A549 (cell line): ENCODE measurements at regions not wholly inside any gene's neighbourhood (a gene's known extent, or its start where the extent isn't known, plus 50 kb on each side); places are given as distances from the start of the nearest gene placed in this dataset.

ENCODE experiments used
- ATAC-seq, 2 experiments: fragments of 200-7000 bp in 1 of 2; fragments of >200 bp in 1 of 2; cut with Nextera tagmentation in 1 of 2; cut with Tn5 transposase in 1 of 2; 3 replicates each; pipeline versions ENCODE4 v1.8.0 to v1.9.1; 2018 to 2020; ENCODE audit warnings: mild to moderate bottlenecking in 1 of 2, moderate library complexity in 1 of 2
- CTCF ChIA-PET: fragments of 300-600 bp; sonication (Branson Sonifier 250); formaldehyde crosslinking; extraction: SDS; loops from one replicate; lab custom pipeline; 2021; ENCODE audit warnings: antibody characterized with exemption, inconsistent platforms; lab: Yijun Ruan, JAX
- POLR2A ChIA-PET: fragments of 350-600 bp; formaldehyde crosslinking; extraction: SDS; loops from one replicate; lab custom pipeline; 2021; ENCODE audit warnings: antibody characterized with exemption, inconsistent platforms; lab: Yijun Ruan, JAX
- DNase-seq, 2 experiments: peaks; one replicate each; pipeline versions ENCODE4 v3.0.0 to v3.0.0-alpha.2; 2011 to 2016; ENCODE audit warnings: low read depth in 1 of 2, low spot score in 1 of 2
- FAIRE-seq: peaks from 2 replicates; lab custom pipeline; 2011; peaks lifted over from hg19 to GRCh38; lab: Jason Lieb, UNC
- H3K27ac ChIP-seq, 2 experiments: fragments of >200 bp; sonication (Bioruptor Twin); formaldehyde crosslinking; 3 replicates each; pipeline ENCODE4 v1.5.1; 2016 to 2017
- H3K4me1 ChIP-seq: fragments of >200 bp; sonication (Bioruptor Twin); formaldehyde crosslinking; 3 replicates; pipeline ENCODE4 v1.6.1; 2016
- H3K4me2 ChIP-seq: fragments of >200 bp; sonication (Bioruptor Twin); formaldehyde crosslinking; 3 replicates; pipeline ENCODE4 v1.6.1; 2016
- H3K4me3 ChIP-seq: fragments of >200 bp; sonication (Bioruptor Twin); formaldehyde crosslinking; 3 replicates; pipeline ENCODE4 v1.5.1; 2016
- H3K9me3 ChIP-seq: fragments of >200 bp; sonication (Bioruptor Twin); formaldehyde crosslinking; 3 replicates; pipeline ENCODE4 v1.6.1; 2016
- CBX2 ChIP-seq: fragments of 200-600 bp; sonication (generic); IDR thresholded peaks from 2 replicates; pipeline ENCODE4 v1.6.1; 2016; ENCODE audit warnings: low read depth, mild to moderate bottlenecking, borderline replicate concordance
- CBX8 ChIP-seq: fragments of 200-600 bp; sonication (generic); IDR thresholded peaks from 2 replicates; pipeline ENCODE4 v1.6.1; 2016
- CEBPB ChIP-seq, 2 experiments: fragments of >200 bp in 1 of 2; sonication (Bioruptor Twin) in 1 of 2; formaldehyde crosslinking in 1 of 2; IDR thresholded peaks; 2 replicates each; pipeline ENCODE4 v1.6.1; 2012 to 2016
- EHF ChIP-seq: fragments of 250-450 bp; sonication (Bioruptor Pico); IDR thresholded peaks from 2 replicates; pipeline ENCODE4 v1.5.0; 2020; ENCODE audit warnings: mild to moderate bottlenecking
- EHMT2 ChIP-seq: fragments of 200-600 bp; sonication (generic); IDR thresholded peaks from 2 replicates; pipeline ENCODE4 v1.6.1; 2016; ENCODE audit warnings: antibody characterized with exemption, low read depth, mild to moderate bottlenecking, moderate library complexity
- EP300 ChIP-seq, 2 experiments: fragments of >200 bp; sonication (Bioruptor Twin); formaldehyde crosslinking; IDR thresholded peaks; 2 replicates in 1 of 2; 3 replicates in 1 of 2; pipeline ENCODE4 v1.6.1; 2016 to 2017
- ESRRA ChIP-seq: fragments of 150-350 bp; IDR thresholded peaks from 2 replicates; pipeline ENCODE4 v1.6.1; 2014; ENCODE audit warnings: mild to moderate bottlenecking, low read length, borderline replicate concordance
- GATA3 ChIP-seq: IDR thresholded peaks from 2 replicates; pipeline ENCODE4 v1.6.1; 2012; ENCODE audit warnings: borderline replicate concordance
- HOXB13 ChIP-seq: fragments of 250-450 bp; sonication (Bioruptor Pico); IDR thresholded peaks from 2 replicates; pipeline ENCODE4 v1.5.0; 2020; ENCODE audit warnings: low read depth, mild to moderate bottlenecking, moderate library complexity
- KDM5A ChIP-seq: fragments of 200-600 bp; sonication (generic); IDR thresholded peaks from 2 replicates; pipeline ENCODE4 v1.6.1; 2016; ENCODE audit warnings: antibody characterized with exemption, mild to moderate bottlenecking
- MAFK ChIP-seq: fragments of 450-650 bp; IDR thresholded peaks from 2 replicates; pipeline ENCODE4 v1.6.1; 2014; ENCODE audit not compliant: partially characterized antibody
- MAZ ChIP-seq: fragments of 150-350 bp; IDR thresholded peaks from 2 replicates; pipeline ENCODE4 v1.6.1; 2014; ENCODE audit warnings: antibody characterized with exemption, low read depth, low read length, borderline replicate concordance
- MYC ChIP-seq: IDR thresholded peaks from 2 replicates; pipeline ENCODE4 v1.6.1; 2012; ENCODE audit warnings: mild to moderate bottlenecking, inconsistent platforms, low read length, improper control_type of control experiment, borderline replicate concordance
- NPAS2 ChIP-seq: fragments of 250-450 bp; sonication (Bioruptor Pico); IDR thresholded peaks from 2 replicates; pipeline ENCODE4 v1.8.0; 2022; ENCODE audit warnings: mild to moderate bottlenecking, moderate library complexity, borderline replicate concordance
- NR3C1 ChIP-seq: fragments of >200 bp; sonication (Bioruptor Twin); formaldehyde crosslinking; IDR thresholded peaks from 3 replicates; pipeline ENCODE4 v1.6.1; 2017
- POLR2A ChIP-seq: IDR thresholded peaks from 2 replicates; pipeline ENCODE4 v1.6.1; 2012; ENCODE audit warnings: mild to moderate bottlenecking, low read length
- RNF2 ChIP-seq: fragments of 200-600 bp; sonication (generic); IDR thresholded peaks from 2 replicates; pipeline ENCODE4 v1.6.1; 2016; ENCODE audit warnings: low read depth, mild to moderate bottlenecking, antibody characterized with exemption, moderate library complexity, borderline replicate concordance
- SMC3 ChIP-seq: fragments of >200 bp; sonication (Bioruptor Twin); formaldehyde crosslinking; IDR thresholded peaks from 3 replicates; pipeline ENCODE4 v1.6.1; 2018; ENCODE audit warnings: inconsistent platforms
- TFCP2L1 ChIP-seq: fragments of 250-450 bp; sonication (Bioruptor Pico); IDR thresholded peaks from 2 replicates; pipeline ENCODE4 v1.5.0; 2021; ENCODE audit warnings: mild to moderate bottlenecking
- TP53 ChIP-seq: fragments of 250-450 bp; sonication (Bioruptor Pico); IDR thresholded peaks from 2 replicates; pipeline ENCODE4 v1.5.0; 2021; ENCODE audit warnings: mild to moderate bottlenecking, moderate library complexity
- USF2 ChIP-seq: fragments of 450-650 bp; IDR thresholded peaks from 2 replicates; pipeline ENCODE4 v1.6.1; 2014; ENCODE audit warnings: antibody characterized with exemption
- ZSCAN20 ChIP-seq: fragments of 250-450 bp; sonication (Bioruptor Pico); IDR thresholded peaks from 2 replicates; pipeline ENCODE4 v1.8.0; 2022; ENCODE audit warnings: mild to moderate bottlenecking, moderate library complexity
- WGBS: methylation state at CpG from one replicate; pipeline ENCODE4 v1.1.6; 2017; ENCODE audit errors: missing lambda C conversion rate; 5-methylcytosine and 5-hydroxymethylcytosine counted together
- TF ChIP-seq, protein P1 (sequence below): IDR thresholded peaks from 2 replicates; pipeline ENCODE4 v1.6.1; 2012

- no peak for ATAC-seq
- ChIA-PET CTCF (no interaction called here), POLR2A (no interaction called here)
- H3K27ac ChIP-seq: no peak overlapping the region
- DNase-seq: no peak
- H3K9me3 ChIP-seq: no peaks in the 10 kb centered on the region
- no peak overlapping the region for H3K4me3 ChIP-seq
- no peak overlapping the region for H3K4me2 ChIP-seq
- no peaks in the 10 kb centered on the region for H3K4me1 ChIP-seq
- no peak for FAIRE-seq
- 27% methylated on average over 13 of the region's 13 CpGs for WGBS
- TF ChIP-seq CEBPB (IDR thresholded peaks at IDR 0.05): no peak
- no peak for TF ChIP-seq EHF (CRISPR knock-in tag)
- no peak for TF ChIP-seq EHMT2
- TF ChIP-seq POLR2A: no peak
- TF ChIP-seq, protein P1, sequence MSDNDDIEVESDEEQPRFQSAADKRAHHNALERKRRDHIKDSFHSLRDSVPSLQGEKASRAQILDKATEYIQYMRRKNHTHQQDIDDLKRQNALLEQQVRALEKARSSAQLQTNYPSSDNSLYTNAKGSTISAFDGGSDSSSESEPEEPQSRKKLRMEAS: no peak
- TF ChIP-seq MYC: no peak
Observed at GRCh38 chr11:134464981-134465730, 53.1 kb upstream of the B3GAT1 start.

GRCh38 chr11:134464196-134464595 lies 52.2 kb upstream of the B3GAT1 start:
- FAIRE-seq (no peak), ATAC-seq (no peak)
- Histone ChIP-seq H3K27ac (no peak overlapping the region), H3K4me2 (no peak overlapping the region), H3K4me3 (no peak overlapping the region)
- WGBS: 3% methylated on average over 4 of the region's 6 CpGs
- POLR2A ChIA-PET: no interaction called here
- no peak for TF ChIP-seq NR3C1
- TF ChIP-seq USF2: no peak
- TF ChIP-seq, all 56 proteins: peak for 0
- Histone ChIP-seq H3K9me3 (no peaks in the 10 kb centered on the region), H3K4me1 (no peaks in the 10 kb centered on the region)
- DNase-seq: no peak
- CTCF ChIA-PET: no interaction called here

DNA sequence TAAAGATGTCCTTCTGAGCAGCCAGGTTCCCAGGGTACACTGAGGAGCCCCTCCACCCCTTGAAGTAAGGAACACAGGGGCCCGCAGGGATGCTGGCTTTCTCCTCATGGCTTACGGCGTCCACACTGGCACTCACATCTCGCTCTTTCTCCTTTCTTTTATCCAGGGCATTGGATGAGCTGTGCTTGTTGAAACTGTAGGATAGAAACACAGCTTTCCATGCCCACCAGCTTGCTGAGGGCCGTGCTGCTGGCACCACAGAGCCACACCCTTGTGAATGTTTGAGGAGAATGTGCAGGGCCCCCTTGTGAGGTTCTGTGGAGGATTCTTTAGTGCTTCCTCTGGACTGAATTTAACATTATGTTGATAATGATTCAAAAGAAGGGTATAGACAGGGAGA lies 51.7 kb upstream of the B3GAT1 start:
- ChIA-PET POLR2A (no interaction called here), CTCF (no interaction called here)
- TF ChIP-seq EHF (CRISPR knock-in tag): no peak
- no peak for TF ChIP-seq ZSCAN20 (CRISPR knock-in tag)
- TF ChIP-seq GATA3: no peak
- TF ChIP-seq CBX8: no peak
- TF ChIP-seq KDM5A: no peak
- TF ChIP-seq HOXB13: no peak
- TF ChIP-seq MAZ: no peak
- no peak for TF ChIP-seq NPAS2
- TF ChIP-seq SMC3: no peak
- no peak for TF ChIP-seq TFCP2L1 (CRISPR knock-in tag)
- no peak for TF ChIP-seq EP300 (IDR thresholded peaks at IDR 0.05)
- TF ChIP-seq TP53 (CRISPR knock-in tag): no peak
- TF ChIP-seq RNF2: no peak
- TF ChIP-seq CBX2: no peak
- TF ChIP-seq MAFK: no peak
- TF ChIP-seq ESRRA: no peak
- H3K4me1 ChIP-seq: no peaks in the 10 kb centered on the region
- no peak for FAIRE-seq
- no peak overlapping the region for H3K27ac ChIP-seq
- 34% methylated on average over 4 of the region's 5 CpGs for WGBS
- no peak for ATAC-seq
- no peak overlapping the region for H3K4me3 ChIP-seq
- no peak overlapping the region for H3K4me2 ChIP-seq
- H3K9me3 ChIP-seq: no peaks in the 10 kb centered on the region
- no peak for DNase-seq
